Colonic mucosa (tissue), 4 donors: ENCODE measurements at regions not wholly inside any gene's neighbourhood (a gene's known extent, or its start where the extent isn't known, plus 50 kb on each side); places are given as distances from the start of the nearest gene placed in this dataset.

Experiments
- DNase-seq: peaks from one replicate; pipeline ENCODE4 v3.0.0-alpha.2; 2020
- H3K27ac ChIP-seq: fragments of 200-600 bp; one replicate; pipeline ENCODE4 v1.8.0; 2021
- H3K27me3 ChIP-seq: fragments of 200-600 bp; one replicate; pipeline ENCODE4 v1.8.0; 2021
- H3K36me3 ChIP-seq: fragments of 200-600 bp; one replicate; pipeline ENCODE4 v1.8.0; 2021
- H3K4me1 ChIP-seq: fragments of 200-600 bp; one replicate; pipeline ENCODE4 v1.8.0; 2021; ENCODE audit warnings: mild to moderate bottlenecking
- H3K4me3 ChIP-seq: fragments of 200-600 bp; one replicate; pipeline ENCODE4 v1.8.0; 2021
- H3K9ac ChIP-seq, 2 donors: one replicate each; pipeline ENCODE4 v1.7.0; 2013; ENCODE audit warnings: control low read depth in 2 of 2, low read depth in 2 of 2, low read length in 2 of 2
- H3K9me3 ChIP-seq: fragments of 200-600 bp; one replicate; pipeline ENCODE4 v1.8.0; 2021
- intact Hi-C: fragments of 100-400 bp; cut with DNase I; formaldehyde crosslinking; loops from one replicate; pipeline ENCODE4 v1.14.1; 2022
- TF ChIP-seq, protein P1 (sequence below): fragments of 200-600 bp; IDR thresholded peaks from one replicate; pipeline ENCODE4 v1.8.0; 2022; ENCODE audit warnings: antibody characterized with exemption, mild to moderate bottlenecking
- donor health status: healthy.
- donor health status: DM: no; HTN: no; CAD: no.
- donor health status: DM: no; HTN: no; CAD: no.

DNA sequence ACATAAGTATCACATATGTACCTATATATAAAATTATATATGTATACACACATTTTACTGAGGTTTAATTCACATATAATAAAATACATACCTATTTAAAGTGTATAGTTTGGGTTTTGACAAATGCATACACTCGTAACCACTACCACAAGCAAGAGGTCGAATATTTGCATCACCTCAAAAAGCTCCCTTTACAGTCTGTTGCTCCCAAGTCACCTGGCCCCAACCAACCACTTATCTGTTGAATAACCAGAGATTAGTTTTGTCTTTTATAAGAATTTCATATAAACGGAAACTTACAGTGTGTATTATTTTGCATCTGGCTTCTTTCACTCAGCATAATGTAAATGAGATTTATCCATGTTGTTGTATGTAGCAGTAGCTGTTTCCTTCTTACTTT, 218.9 kb downstream of the MAT2B start:
- no peak overlapping the region for H3K4me3 ChIP-seq
- no peaks in the 10 kb centered on the region for H3K4me1 ChIP-seq
- no peak for DNase-seq
- H3K27me3 ChIP-seq = no peaks in the 10 kb centered on the region
- intact Hi-C loops = no loop called here
- TF ChIP-seq, protein P1, sequence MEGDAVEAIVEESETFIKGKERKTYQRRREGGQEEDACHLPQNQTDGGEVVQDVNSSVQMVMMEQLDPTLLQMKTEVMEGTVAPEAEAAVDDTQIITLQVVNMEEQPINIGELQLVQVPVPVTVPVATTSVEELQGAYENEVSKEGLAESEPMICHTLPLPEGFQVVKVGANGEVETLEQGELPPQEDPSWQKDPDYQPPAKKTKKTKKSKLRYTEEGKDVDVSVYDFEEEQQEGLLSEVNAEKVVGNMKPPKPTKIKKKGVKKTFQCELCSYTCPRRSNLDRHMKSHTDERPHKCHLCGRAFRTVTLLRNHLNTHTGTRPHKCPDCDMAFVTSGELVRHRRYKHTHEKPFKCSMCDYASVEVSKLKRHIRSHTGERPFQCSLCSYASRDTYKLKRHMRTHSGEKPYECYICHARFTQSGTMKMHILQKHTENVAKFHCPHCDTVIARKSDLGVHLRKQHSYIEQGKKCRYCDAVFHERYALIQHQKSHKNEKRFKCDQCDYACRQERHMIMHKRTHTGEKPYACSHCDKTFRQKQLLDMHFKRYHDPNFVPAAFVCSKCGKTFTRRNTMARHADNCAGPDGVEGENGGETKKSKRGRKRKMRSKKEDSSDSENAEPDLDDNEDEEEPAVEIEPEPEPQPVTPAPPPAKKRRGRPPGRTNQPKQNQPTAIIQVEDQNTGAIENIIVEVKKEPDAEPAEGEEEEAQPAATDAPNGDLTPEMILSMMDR = no peak
- H3K36me3 ChIP-seq = no peaks in the 10 kb centered on the region
- no peaks in the 10 kb centered on the region for H3K9me3 ChIP-seq
- no peak overlapping the region for H3K9ac ChIP-seq
- no peak overlapping the region for H3K27ac ChIP-seq

DNA sequence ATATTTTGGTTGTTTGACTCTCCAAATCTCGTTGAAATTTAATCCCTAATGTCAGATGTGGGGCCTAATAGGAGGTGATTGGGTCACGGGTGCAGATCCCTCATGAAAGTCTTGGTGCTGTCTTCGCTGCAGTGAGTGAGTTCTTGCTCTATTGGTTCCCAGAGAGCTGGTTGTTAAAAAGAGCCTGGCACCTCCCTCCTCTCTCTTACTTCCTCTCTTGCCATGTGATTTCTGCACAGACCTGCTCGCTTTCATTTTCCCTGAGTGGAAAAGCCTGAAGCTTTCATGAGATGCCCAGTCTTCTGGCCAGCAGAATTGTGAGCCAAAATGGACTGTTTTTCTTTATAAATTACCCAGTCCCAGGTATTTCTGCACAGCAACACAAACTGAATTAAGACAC, 221.6 kb downstream of the MAT2B start:
- Histone ChIP-seq H3K9me3 (no peaks in the 10 kb centered on the region), H3K4me1 (no peaks in the 10 kb centered on the region), H3K9ac (no peak overlapping the region), H3K27ac (no peak overlapping the region), H3K4me3 (no peak overlapping the region), H3K36me3 (no peaks in the 10 kb centered on the region), H3K27me3 (no peaks in the 10 kb centered on the region)
- TF ChIP-seq, protein P1 = no peak
- peak; percentile 29 for DNase-seq
- intact Hi-C loops = no loop called here

DNA sequence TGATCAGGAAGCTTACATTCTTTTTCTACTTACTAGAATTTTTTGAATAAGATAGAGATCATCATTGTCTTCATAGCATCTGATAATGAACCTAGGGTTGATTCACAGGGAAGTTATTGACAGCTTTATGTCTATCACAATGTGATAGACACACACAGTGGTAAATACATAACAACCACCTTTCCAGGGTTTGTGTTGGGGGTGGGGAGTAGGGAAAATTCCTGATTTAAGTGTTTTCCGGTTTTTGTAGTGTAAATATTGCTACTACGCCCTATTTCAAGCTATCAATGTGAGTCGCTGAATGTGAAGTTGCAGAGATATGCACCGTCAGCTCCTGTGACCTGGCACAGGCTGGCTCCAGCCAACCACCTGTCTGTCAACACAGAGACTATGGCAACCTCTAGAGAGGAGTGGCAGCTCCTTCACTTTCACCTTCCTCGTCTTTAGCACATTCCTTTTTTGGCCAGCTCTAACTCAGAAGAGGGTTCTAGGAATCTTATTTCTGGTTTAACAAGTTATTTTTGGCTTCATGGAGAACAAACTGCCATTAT, 224.9 kb downstream of the MAT2B start:
- DNase-seq = peak; percentile 47
- no peaks in the 10 kb centered on the region for H3K4me1 ChIP-seq
- no peaks in the 10 kb centered on the region for H3K9me3 ChIP-seq
- TF ChIP-seq, protein P1 = no peak
- H3K27ac ChIP-seq = no peak overlapping the region
- no peaks in the 10 kb centered on the region for H3K36me3 ChIP-seq
- H3K4me3 ChIP-seq = no peak overlapping the region
- H3K27me3 ChIP-seq = no peaks in the 10 kb centered on the region
- intact Hi-C loops = no loop called here
- no peak overlapping the region for H3K9ac ChIP-seq

DNA sequence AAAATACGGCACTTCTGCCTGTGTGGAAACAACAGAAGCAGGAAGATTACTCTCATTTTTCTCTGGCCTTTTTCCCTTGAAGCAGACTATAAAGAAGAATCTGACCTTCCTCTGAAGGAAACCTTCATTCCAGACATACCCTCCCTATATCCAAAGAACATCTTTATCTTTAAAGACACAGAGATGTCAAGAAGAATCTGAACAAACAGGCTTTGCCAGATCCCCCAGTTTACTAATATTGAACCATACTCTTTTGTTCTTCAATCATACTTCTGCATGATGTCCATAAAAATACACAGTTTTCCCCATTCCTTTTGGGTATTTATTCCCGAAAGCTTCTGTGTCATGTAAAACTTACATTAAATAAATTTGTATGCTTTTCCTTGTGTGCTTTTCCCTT, 225.8 kb downstream of the MAT2B start:
- Histone ChIP-seq H3K9ac (no peak overlapping the region), H3K27ac (no peak overlapping the region), H3K27me3 (no peaks in the 10 kb centered on the region), H3K4me1 (no peaks in the 10 kb centered on the region), H3K9me3 (no peaks in the 10 kb centered on the region), H3K4me3 (no peak overlapping the region), H3K36me3 (no peaks in the 10 kb centered on the region)
- TF ChIP-seq, protein P1 = no peak
- DNase-seq = no peak
- intact Hi-C loops = no loop called here

DNA sequence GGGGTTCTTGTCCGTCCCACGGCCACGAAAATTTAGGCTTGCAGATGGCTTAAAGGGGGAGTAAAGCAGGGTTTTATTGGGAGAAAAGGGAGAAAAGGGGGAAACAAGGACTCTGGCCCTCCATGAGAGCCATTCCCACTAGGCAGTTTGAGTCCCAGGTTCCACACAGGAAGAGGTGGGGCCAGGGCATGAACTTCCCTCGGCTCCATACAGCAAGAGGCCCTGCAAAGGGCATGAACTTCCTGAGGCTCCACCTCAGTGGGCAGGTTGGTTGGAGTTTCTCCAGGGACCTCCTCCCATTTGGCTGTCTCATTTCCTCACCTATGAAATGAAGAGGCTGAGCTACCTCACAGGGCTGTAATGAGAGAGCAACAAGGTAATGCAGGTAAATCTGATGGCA, 229.7 kb downstream of the MAT2B start:
- Histone ChIP-seq H3K27ac (no peak overlapping the region), H3K4me3 (no peak overlapping the region), H3K36me3 (no peaks in the 10 kb centered on the region), H3K27me3 (no peaks in the 10 kb centered on the region), H3K9ac (no peak overlapping the region), H3K9me3 (no peaks in the 10 kb centered on the region), H3K4me1 (no peaks in the 10 kb centered on the region)
- intact Hi-C loops = no loop called here
- DNase-seq = no peak
- TF ChIP-seq, protein P1 = no peak
